ENCODE measurements at regions not wholly inside any gene's neighbourhood (a gene's known extent, or its start where the extent isn't known, plus 50 kb on each side); places are given as distances from the start of the nearest gene placed in this dataset.
A peak's percentile ranks its signal among the peaks of the same experiment; 100 is the strongest.

DNA sequence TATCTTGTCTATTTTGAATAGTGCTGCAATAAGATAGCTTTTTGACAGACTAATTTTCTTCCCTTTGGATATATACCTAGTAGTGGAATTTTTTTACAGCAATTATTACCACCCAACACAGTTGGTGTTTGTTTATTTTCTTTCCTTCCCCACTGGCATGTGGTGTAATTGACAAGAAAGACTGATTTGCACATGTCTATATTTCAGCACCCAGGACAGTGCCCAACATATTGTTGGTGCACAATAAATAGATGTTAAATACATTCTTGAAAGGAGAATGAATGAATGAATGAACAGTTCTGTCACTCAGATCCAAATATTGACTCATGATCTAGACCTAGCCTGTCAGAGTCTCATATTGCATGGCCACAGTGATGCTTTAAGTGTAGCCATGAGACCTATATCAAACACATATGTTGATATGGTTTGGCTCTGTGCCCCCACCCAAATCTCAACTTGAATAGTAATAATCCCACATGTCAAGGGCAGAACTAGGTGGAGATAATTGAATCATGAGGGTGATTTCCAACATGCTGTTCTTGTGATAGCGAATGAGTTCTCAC, 538.2 kb downstream of the NYAP2 start:
- DNase-seq (ENCODE audit: low spot score): no peak

DNA sequence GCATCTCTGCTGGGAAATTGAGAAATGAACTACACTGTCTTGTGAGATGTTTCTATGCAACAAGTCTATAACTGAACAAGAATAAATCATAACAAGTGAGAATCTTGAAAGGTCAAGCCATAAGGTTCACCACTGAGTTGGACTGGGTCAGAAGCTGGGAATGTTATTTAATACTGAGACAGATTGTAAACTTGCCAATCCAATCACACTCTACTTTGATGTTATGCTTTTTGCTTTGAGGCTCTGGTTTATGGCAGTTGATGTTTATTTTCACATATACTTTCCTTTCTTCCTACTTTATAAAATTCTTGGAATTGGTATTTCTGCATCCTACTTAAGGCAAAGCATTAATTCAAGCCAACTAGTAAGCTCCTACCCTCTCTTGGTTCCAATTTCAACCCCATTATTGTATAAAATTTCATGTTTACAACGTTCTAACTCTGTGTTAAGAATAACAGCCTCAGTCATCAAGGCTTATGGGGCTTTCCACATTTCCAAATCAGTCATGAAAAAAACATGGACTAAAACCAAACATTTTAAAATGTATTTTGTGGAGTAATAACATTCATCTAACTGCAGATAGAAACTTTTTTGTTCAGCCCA, 533.4 kb downstream of the NYAP2 start:
- DNase-seq (ENCODE audit: low spot score): no peak

DNA sequence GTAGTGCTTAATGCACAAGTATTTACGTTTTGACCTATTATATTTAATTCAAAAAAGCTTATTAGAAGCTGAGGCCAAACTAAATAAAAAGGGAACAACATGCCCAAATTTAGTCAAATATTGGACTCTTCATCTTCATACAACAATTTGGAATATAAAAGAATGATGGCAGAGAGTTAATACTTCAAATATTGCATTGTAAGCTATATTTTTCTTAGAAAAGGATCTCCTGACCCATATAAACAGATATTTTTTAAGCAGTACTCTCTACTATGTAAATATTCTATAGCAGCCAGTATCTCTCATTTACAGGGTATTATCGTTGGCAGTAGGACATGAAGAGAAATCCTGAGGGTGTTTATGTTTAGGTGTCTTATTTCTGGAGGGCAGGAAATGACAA, 531.2 kb downstream of the NYAP2 start:
- no peak for DNase-seq (ENCODE audit: low spot score)

DNA sequence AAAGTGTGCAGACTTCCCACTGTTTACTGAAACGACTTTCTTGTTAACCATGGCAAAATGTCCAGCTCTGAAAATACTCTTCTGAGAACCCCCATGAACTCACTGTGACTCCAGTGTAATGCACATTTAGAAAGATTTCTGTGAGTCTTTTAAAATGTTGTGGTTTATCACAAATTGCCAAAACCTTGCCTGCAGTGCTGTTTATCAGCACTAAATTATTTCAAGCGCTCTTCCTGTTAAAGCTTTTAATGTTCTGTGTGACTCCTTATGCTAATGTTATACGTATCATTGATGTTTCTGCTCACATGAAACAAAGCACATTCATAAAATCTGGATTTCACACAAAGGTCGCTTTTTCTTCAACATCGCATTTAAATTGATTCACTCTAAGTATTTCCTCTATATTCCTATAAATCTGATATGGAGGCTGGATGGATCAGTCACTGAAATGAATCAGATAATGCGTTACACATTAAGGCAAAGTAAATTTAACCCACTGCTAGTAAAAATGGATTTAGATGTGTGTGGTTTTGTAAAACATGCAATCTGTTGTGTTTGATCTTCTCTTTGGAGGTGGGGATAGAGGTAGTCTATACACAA, 521.2 kb downstream of the NYAP2 start:
- DNase-seq (ENCODE audit: low spot score): no peak

DNA sequence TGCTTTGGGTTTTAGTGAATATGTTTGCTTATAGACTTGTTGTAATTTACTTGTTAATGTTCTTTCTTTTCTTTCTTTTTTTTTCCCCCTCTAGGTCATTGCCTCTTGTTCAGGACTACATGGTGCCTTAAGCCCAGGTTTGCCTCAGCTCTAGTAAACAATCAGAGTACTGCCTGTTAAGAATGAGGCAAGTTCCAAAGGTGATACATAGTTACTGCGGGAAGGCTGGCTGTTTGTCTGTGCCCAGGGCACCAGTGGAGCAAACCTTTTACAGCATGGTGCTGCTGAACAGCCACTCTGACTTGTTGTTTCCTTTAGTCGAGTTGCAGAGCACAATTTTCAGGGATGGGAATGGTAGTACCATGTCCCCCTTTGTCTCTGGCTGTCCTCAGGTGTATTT, 517.2 kb downstream of the NYAP2 start:
- DNase-seq (ENCODE audit: low spot score): no peak

DNA sequence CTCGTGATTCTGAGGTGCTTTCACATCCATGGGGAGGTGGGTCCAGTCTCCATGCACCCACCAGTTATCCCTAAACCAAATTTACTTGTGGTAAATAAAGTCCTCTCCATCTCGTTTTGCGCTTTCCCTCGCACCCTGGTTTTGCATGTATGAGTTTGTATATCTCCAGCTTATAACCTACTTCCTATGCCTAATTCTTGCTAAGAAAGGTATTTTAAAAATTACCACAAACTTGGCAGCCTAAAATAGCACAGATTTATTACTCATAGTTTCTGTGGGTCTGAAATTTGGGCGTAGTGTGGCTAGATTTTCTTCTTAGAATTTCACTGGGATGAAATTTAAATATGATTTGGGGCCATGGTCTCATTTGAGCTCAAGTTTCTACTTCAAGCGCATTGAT, 511.5 kb downstream of the NYAP2 start:
- no peak for DNase-seq (ENCODE audit: low spot score)

DNA sequence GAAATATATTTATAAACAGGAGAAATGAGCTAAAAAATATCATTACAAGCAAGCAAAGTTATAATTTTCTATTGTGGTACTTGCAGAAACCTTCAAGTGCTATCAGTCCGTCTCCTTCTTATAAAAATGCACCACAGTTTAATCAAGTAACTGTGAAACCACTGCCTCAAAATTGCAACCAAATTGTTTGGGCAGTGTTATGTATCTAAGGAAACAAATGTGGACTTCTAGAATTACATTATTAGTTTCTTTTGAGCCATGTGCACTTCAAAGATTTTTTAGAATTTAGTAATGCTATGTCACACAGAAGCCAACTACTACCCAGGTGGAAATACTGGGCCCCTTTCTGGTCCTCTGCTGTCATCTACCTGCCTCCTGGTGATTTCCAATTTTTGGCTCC, 495.6 kb downstream of the NYAP2 start:
- DNase-seq (ENCODE audit: low spot score): no peak

DNA sequence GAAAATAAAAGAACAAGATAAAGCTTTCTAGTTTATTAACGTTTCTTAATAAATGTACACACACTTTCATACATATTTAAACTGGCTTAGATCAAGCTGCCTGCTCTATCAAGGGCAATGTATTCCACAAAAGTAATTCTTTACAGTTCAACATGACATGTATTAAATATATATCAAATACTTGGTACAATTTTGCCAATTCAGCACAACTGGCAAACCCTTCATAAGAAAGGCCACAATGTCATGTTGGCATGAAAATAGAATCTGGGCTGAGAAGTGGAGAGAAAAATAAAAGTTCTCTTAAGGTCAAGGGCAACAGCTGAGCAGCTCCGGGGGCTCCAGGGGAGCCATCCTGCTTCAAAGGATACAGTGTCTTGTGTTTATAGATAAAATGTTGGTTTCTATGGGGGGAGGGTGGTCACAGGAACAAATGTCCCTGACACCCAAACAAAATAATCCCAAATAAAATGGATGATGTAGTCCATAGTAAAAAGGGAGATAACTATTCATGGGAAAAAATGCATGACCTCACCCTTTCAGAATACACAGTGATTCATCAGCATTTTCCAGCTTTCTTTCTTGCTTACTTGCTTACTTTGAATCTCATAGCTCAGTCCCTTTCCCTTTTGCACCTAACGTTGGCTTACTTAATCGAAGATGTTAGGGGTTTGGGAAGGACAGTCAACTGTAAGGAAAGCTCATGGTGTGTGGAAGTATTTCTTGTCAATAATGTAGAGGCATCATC, 494.9 kb downstream of the NYAP2 start:
- DNase-seq (ENCODE audit: low spot score): no peak

DNA sequence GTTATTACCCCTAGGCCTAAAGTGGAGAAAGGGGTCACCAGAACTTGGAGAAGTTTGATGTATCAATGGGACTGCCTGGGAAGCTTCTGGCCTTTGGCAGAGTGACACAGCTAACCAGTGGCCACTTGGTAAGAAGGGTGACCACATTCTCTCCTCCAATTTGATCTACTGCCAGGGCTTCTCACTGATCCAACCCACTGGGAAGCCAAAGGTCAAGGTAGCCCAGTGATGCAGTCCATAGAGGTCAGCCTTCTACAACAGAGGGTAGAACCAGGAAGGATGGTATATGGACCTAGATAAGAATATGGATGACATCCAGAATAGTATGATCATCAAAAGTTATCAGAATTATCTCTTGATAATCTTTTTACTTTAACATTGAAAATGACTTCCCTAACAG, 493.6 kb downstream of the NYAP2 start:
- DNase-seq (ENCODE audit: low spot score): no peak

DNA sequence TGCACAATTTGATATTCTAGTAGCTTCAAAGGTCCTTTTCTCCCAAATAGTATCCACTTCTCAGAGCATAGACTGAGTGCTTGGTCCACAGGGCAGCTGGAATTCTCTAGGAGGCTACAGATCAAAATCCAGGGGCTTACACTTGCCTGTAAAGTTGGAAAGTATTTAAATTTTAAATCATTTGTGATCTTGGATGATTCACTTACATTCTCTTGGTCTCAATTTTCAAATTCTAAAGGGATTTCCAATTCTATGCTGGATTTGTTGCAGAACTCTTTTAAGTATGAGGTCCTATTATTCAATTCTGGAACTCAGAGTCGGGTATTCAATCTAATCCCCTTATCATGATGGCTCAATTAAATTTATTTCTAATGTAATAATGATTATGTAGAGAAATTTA, 492.3 kb downstream of the NYAP2 start:
- no peak for DNase-seq (ENCODE audit: low spot score)

DNA sequence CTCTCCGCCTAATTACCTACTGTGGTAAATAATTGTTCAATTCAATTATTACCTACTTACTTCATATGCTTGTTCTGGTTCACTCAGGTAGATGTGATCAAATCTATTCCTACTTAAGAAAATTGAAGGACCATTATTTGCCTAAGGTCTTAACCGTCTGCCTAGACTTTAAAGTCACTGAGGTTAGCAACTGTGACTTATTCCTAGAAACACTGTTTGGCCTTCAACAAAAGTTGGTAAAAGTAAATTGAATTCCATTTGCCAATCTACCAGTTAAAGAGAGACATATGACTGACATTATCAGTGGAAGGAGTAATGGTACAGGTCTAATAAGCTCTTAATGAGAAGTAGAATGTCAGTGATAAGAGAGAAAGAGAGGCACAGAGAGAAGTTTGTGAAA, 491.5 kb downstream of the NYAP2 start:
- DNase-seq (ENCODE audit: low spot score): no peak

DNA sequence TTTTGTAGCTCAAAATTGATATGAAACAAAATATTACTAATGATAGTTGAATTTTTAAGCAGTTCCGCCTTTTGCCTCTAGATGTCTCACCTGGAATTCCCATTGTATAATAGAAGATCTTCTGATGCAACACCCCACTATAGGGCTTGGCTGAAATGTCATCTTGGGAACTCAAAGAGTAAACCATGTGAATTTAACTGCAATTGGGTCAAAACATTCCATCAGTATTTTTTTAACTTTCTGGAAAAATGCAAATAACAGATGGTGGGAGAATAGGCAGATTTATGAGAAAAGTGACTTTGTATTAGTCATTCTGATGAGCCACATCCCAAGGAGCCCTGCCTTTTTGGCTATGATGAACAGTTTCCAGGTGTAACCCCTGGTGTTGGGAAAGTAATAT, 489.9 kb downstream of the NYAP2 start:
- DNase-seq (ENCODE audit: low spot score): peak; percentile 20

DNA sequence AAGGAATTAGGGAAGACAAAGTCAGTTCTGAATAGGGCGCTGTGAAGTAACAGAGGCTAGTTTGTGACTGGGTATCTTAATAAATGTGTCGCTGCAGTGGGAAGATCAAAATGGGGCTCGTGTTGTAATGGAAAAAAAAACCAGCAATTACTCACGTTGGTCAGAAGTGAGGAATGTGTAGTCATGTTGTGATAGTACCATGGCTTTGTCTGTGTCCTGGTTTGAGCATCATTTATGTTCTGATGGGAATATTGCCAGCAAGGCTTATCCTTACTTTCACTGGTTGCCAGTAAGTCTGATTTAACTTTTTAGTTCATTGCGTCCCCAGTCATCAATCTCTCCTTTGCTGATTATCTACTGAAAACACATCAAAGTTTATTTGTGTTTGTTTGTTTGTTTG, 467.6 kb downstream of the NYAP2 start:
- no peak for DNase-seq (ENCODE audit: low spot score)

DNA sequence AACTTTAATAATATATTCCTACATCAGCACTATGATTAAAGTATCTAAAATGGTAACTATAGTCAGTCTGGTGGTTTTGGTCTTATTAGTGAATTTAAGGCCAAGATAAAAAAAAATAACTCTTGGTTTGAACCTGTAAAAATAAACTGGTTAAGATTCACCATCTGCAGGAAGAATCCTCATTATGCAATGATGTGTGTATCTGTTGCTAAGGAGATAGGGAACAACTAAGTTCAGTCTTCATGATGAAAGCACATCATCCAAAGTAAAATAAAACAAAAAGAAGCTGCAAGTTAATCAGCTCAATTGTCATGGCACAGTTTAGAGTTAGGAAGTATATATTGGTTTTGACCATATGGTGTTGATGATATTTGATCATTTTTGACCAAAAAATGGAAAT, 466.0 kb downstream of the NYAP2 start:
- no peak for DNase-seq (ENCODE audit: low spot score)

DNA sequence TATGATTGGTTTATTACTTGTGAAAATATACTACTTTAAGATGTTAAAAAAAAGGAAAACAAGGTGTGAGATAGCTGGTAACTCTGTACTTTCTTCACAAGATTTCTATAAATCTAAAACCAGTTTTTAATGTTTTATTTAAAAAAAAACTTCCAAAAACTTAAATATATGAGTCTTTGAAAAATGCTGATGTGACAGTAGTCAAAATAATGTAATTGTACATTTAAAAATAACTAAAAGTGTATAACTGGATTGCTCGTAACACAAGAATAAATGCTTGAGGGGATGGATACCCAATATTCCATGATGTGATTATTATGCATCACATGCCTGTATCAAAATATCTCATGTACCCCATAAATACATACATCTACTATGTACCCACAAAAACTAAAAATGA, 464.9 kb downstream of the NYAP2 start:
- no peak for DNase-seq (ENCODE audit: low spot score)

DNA sequence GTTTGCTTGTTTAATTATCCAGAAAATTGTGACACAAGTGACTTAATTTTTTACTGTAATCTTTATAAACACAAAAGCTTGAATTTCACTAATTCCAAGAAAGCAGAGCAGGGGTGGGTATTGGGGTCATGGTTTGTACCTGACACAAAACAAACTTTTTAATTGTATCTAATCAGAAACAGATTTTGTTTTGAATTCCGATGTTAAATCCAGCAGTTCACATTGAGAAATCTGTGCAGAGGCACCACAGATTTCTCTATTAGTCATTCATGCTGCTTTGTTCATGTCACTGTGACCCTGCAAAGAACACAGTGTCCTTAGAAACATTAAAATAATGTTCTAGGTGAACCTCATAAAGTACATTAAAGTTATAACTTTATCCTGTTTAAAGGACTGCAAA, 443.4 kb downstream of the NYAP2 start:
- no peak for DNase-seq (ENCODE audit: low spot score)

DNA sequence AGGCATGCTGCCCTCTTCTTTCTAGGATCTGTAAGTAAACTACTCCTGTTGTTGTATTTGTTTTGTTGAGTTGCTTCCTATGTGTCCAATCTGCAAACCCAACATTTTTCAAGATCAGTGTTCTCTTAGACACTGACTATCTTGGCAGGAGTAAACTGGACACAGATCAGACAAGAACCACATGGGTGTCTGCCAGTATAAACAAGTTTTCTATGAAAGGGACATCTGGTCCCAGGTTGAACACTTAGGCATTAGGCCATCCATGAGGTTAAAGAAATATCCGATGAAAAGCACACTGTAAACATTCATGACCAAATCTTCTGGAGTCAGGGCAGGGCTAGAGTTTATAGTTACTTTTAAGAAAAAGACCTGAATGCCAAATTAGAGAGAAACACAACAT, 441.8 kb downstream of the NYAP2 start:
- no peak for DNase-seq (ENCODE audit: low spot score)

DNA sequence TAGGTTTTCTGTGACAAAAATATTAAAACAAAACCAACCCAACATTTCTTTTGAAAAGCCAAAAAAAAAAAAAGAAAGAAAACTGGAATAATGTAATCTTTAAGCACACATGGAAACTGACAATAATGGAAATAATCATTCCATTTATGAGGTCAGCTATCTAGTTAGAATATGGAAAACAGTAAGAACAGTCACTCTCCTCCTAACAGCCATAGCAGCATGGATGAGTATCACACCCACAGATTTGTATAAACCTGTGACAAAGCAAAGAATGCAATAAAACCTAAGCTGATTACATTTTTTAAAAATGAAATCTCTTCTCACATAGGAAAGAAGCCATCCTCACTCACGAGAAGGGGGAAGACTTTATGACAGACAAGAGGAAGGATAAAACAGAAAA, 437.8 kb downstream of the NYAP2 start:
- no peak for DNase-seq (ENCODE audit: low spot score)

DNA sequence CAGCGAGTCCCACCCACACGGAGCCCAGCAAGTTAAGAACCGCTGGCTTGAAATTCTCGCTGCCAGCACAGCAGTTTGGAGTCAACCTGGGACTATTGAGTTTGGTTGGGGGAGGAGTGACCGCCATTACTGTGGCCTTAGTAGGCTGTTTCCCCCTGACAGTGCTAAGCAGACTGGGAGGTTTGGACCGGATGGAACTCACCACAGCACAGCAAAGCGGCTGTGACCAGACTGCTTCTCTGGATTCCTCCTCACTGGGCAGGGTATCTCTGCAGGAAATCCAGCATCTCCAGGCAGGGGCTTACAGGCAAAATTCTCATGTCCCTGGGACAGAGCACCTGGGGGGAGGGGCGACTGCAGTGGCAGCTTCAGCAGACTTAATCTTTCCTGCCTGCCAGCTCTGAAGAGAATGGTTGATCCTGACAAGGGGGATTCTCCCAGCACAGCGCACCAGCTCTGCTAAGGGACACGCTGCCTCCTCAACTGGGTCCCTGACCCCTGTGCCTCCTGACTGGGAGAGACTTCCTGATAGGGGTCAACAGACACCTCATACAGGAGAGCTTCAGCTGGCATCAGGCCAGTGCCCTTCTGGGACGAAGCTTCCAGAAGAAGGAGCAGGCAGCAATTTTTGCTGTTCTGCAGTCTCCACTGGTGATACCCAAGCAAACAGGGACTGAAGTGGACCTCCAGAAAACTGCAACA, 425.4 kb downstream of the NYAP2 start:
- no peak for DNase-seq (ENCODE audit: low spot score)

DNA sequence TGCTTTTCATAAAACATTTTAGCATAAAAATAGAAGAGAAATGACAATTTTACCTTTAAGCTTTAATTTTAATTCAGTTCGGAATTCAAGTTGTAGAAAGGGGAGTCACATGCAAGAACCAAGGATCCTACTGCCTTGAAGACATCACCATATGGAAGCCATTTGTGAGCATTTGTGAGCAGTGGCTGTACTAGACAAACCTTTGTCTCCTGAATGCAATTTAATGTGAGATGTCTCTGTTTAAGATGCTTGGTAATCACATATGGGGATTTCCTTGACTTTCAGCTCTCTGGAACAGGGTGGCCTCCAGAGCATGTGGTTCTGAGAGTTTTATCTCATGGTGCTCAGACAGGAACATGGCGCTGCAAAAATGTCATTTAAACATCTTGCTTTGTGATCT, 421.8 kb downstream of the NYAP2 start:
- no peak for DNase-seq (ENCODE audit: low spot score)

DNA sequence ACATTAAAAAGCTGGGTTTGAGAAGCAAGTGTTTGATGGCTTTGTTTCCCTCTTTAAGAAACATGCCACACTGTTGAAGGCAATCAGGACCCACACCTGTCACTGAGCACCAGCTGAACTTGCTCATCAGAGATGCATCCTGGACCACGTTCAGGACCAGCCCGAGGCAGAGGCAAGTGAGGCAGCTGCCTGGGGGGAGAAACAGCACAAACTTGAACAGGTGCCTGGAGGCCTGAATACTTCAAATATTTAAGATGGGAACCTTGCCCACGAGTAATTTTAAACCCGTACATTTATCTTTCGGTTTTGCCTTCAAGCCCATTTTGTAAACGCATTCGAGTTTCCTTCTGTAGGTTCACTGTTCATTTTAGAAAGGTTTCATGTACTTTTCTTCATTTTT, 421.3 kb downstream of the NYAP2 start:
- DNase-seq (ENCODE audit: low spot score): no peak

DNA sequence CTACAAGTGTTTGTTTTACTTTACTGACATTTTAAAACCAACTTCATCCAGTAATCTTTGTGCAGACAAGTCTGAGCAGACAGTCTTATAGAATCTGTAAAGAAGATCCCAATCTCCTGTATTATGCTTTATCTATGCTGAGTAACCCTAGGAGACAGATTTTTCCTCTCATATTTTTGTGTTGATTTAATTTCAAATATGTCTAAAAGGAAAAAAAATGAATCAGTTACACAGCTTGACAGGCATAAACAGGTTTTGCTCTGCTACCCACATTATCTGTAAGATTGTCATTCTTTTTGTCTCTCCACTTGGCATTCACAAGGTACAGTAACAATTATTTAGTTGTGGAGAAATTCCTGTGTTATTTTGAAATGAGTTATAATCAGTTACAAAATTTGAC, 415.0 kb downstream of the NYAP2 start:
- DNase-seq (ENCODE audit: low spot score): no peak

DNA sequence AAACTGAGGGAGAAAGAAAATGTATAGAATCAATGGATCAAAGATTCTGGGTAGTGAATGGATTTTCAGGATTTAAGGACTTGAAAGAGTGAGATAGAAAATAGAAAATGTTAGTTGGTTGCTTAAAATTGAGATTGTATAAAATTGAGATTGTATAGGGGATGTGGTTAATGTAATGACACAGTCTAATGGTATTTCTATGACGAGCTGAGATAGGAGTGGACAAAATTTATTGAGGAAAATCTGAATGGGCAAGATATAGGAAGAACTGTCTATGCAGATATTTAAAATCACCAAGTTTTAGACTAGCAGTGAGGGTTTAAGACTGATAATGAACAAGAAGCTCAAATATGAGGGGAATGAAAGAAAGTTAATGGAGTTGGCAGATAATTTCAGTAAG, 406.6 kb downstream of the NYAP2 start:
- DNase-seq (ENCODE audit: low spot score): no peak

All from CD4-positive, alpha-beta T cell treated with Interleukin-15 for 4 hours (primary cell).